Type B pancreatic cell (in vitro differentiated cells): ENCODE measurements at regions not wholly inside any gene's neighbourhood (a gene's known extent, or its start where the extent isn't known, plus 50 kb on each side); places are given as distances from the start of the nearest gene placed in this dataset.

ENCODE experiments used
- DNase-seq: peaks from one replicate; pipeline ENCODE4 v3.0.0; 2021; ENCODE audit warnings: mixed read lengths; ENCODE audit not compliant: unreplicated experiment; ENCODE audit errors: extremely low spot score
- H3K27ac Mint-ChIP-seq: 2 replicates; pipeline ENCODE4 v1.8.0; 2021; ENCODE audit warnings: mild to moderate bottlenecking, mixed read lengths
- H3K27me3 Mint-ChIP-seq: 2 replicates; pipeline ENCODE4 v1.8.0; 2021; ENCODE audit warnings: mixed read lengths
- H3K36me3 Mint-ChIP-seq: 2 replicates; pipeline ENCODE4 v1.8.0; 2021; ENCODE audit warnings: mixed read lengths
- H3K4me1 Mint-ChIP-seq: one replicate; pipeline ENCODE4 v1.8.0; 2021; ENCODE audit warnings: mixed read lengths; ENCODE audit not compliant: unreplicated experiment
- H3K4me3 Mint-ChIP-seq: 2 replicates; pipeline ENCODE4 v1.8.0; 2021; ENCODE audit warnings: mild to moderate bottlenecking, mixed read lengths
- H3K9me3 Mint-ChIP-seq: 2 replicates; pipeline ENCODE4 v1.8.0; 2021; ENCODE audit warnings: mixed read lengths
- CTCF ChIP-seq: fragments of 200-600 bp; sonication (generic); conservative IDR thresholded peaks from 2 replicates; pipeline ENCODE4 v1.5.0; 2021; ENCODE audit warnings: antibody characterized with exemption, mild to moderate bottlenecking

- Mint-ChIP-seq H3K27ac (no peak overlapping the region), H3K36me3 (no peaks in the 10 kb centered on the region), H3K9me3 (no peaks in the 10 kb centered on the region), H3K4me3 (no peak overlapping the region), H3K4me1 (no peaks in the 10 kb centered on the region), H3K27me3 (no peaks in the 10 kb centered on the region)
- DNase-seq = no peak
- no peak for TF ChIP-seq CTCF
These were observed 598.5 kb upstream of the IRAK1BP1 start for GRCh38 chr6:78268591-78269452.

GRCh38 chr6:78300885-78301284 is 566.5 kb upstream of the IRAK1BP1 start:
- Mint-ChIP-seq H3K27ac (no peak overlapping the region), H3K4me1 (no peaks in the 10 kb centered on the region)
- DNase-seq = no peak

GRCh38 chr6:78302411-78302810 is 564.9 kb upstream of the IRAK1BP1 start:
- H3K27ac Mint-ChIP-seq = no peak overlapping the region
- TF ChIP-seq CTCF = no peak
- no peak overlapping the region for H3K4me3 Mint-ChIP-seq
- no peaks in the 10 kb centered on the region for H3K9me3 Mint-ChIP-seq
- H3K36me3 Mint-ChIP-seq = no peaks in the 10 kb centered on the region
- H3K4me1 Mint-ChIP-seq = no peaks in the 10 kb centered on the region
- DNase-seq = no peak
- H3K27me3 Mint-ChIP-seq = no peaks in the 10 kb centered on the region

More at GRCh38 chr6:78300885-78301284, 566.5 kb upstream of the IRAK1BP1 start:
- no peaks in the 10 kb centered on the region for H3K9me3 Mint-ChIP-seq
- no peaks in the 10 kb centered on the region for H3K27me3 Mint-ChIP-seq
- no peak for TF ChIP-seq CTCF
- no peaks in the 10 kb centered on the region for H3K36me3 Mint-ChIP-seq
- no peak overlapping the region for H3K4me3 Mint-ChIP-seq

- Mint-ChIP-seq H3K4me3 (no peak overlapping the region), H3K27ac (no peak overlapping the region), H3K9me3 (no peaks in the 10 kb centered on the region), H3K4me1 (no peaks in the 10 kb centered on the region), H3K36me3 (no peaks in the 10 kb centered on the region), H3K27me3 (no peaks in the 10 kb centered on the region)
- no peak for TF ChIP-seq CTCF
- no peak for DNase-seq
These were observed 559.3 kb upstream of the IRAK1BP1 start for GRCh38 chr6:78308025-78308424.

GRCh38 chr6:78322068-78322845 is 545.1 kb upstream of the IRAK1BP1 start:
- H3K4me3 Mint-ChIP-seq = no peak overlapping the region
- no peak for DNase-seq

More at GRCh38 chr6:78322068-78322845, 545.1 kb upstream of the IRAK1BP1 start:
- no peak overlapping the region for H3K27ac Mint-ChIP-seq
- no peaks in the 10 kb centered on the region for H3K36me3 Mint-ChIP-seq
- H3K9me3 Mint-ChIP-seq = no peaks in the 10 kb centered on the region
- H3K27me3 Mint-ChIP-seq = no peaks in the 10 kb centered on the region
- no peak for TF ChIP-seq CTCF
- H3K4me1 Mint-ChIP-seq = no peaks in the 10 kb centered on the region
